H9 (cell line): ENCODE measurements at regions not wholly inside any gene's neighbourhood (a gene's known extent, or its start where the extent isn't known, plus 50 kb on each side); places are given as distances from the start of the nearest gene placed in this dataset.

Experiments
- DNase-seq: peaks from one replicate; pipeline ENCODE4 v3.0.0-alpha.2; 2017
- H2AFZ ChIP-seq: one replicate; pipeline ENCODE4 v1.6.1; 2013; ENCODE audit warnings: mild to moderate bottlenecking, low read length, control low read depth, moderate library complexity
- H2AK5ac ChIP-seq: 2 replicates; pipeline ENCODE4 v1.6.1; 2013; ENCODE audit warnings: low read length, control low read depth, mixed read lengths; ENCODE audit not compliant: insufficient read length
- H2BK120ac ChIP-seq: one replicate; pipeline ENCODE4 v1.6.1; 2013; ENCODE audit warnings: low read depth, mild to moderate bottlenecking, low read length, control low read depth, inconsistent platforms; ENCODE audit not compliant: poor library complexity, severe bottlenecking
- H2BK12ac ChIP-seq: 2 replicates; pipeline ENCODE4 v1.6.1; 2013; ENCODE audit warnings: low read length, control low read depth, mixed read lengths, low read depth; ENCODE audit not compliant: insufficient read length
- H2BK15ac ChIP-seq: 2 replicates; pipeline ENCODE4 v1.6.1; 2013; ENCODE audit warnings: low read depth, low read length, control low read depth
- H2BK20ac ChIP-seq: one replicate; pipeline ENCODE4 v1.6.1; 2013; ENCODE audit warnings: low read depth, mild to moderate bottlenecking, low read length, control low read depth, inconsistent platforms; ENCODE audit not compliant: poor library complexity, severe bottlenecking
- H2BK5ac ChIP-seq: 2 replicates; pipeline ENCODE4 v1.6.1; 2013; ENCODE audit warnings: low read length, control low read depth, mixed read lengths; ENCODE audit not compliant: insufficient read length
- H3K14ac ChIP-seq: 2 replicates; pipeline ENCODE4 v1.6.1; 2013; ENCODE audit warnings: low read length, control low read depth; ENCODE audit not compliant: insufficient read depth
- H3K18ac ChIP-seq: 2 replicates; pipeline ENCODE4 v1.6.1; 2013; ENCODE audit warnings: low read depth, mild to moderate bottlenecking, mixed read lengths, low read length, control low read depth; ENCODE audit not compliant: insufficient read length
- H3K23ac ChIP-seq: 2 replicates; pipeline ENCODE4 v1.6.1; 2013; ENCODE audit warnings: low read length, control low read depth, mixed read lengths, low read depth; ENCODE audit not compliant: insufficient read length
- H3K23me2 ChIP-seq: 2 replicates; pipeline ENCODE4 v1.6.1; 2013; ENCODE audit warnings: low read depth, mild to moderate bottlenecking, mixed read lengths, low read length, control low read depth; ENCODE audit not compliant: insufficient read length, poor library complexity, severe bottlenecking
- H3K27ac ChIP-seq: 2 replicates; pipeline ENCODE4 v1.5.1; 2013; ENCODE audit warnings: low read length, control low read depth, mixed read lengths, low read depth; ENCODE audit not compliant: insufficient read length
- H3K27me3 ChIP-seq: 2 replicates; pipeline ENCODE4 v1.6.1; 2013; ENCODE audit warnings: low read length, control low read depth, inconsistent platforms; ENCODE audit not compliant: insufficient read depth
- H3K4ac ChIP-seq: 2 replicates; pipeline ENCODE4 v1.6.1; 2013; ENCODE audit warnings: low read depth, mild to moderate bottlenecking, control low read depth, inconsistent platforms, low read length, moderate library complexity
- H3K4me1 ChIP-seq: 2 replicates; pipeline ENCODE4 v1.6.1; 2013; ENCODE audit warnings: low read length, control low read depth, inconsistent platforms; ENCODE audit not compliant: insufficient read depth
- H3K4me2 ChIP-seq: 2 replicates; pipeline ENCODE4 v1.6.1; 2013; ENCODE audit warnings: low read length, control low read depth, mixed read lengths; ENCODE audit not compliant: insufficient read length, insufficient read depth
- H3K56ac ChIP-seq: 2 replicates; pipeline ENCODE4 v1.6.1; 2013; ENCODE audit warnings: low read depth, mild to moderate bottlenecking, mixed read lengths, low read length, control low read depth; ENCODE audit not compliant: insufficient read length
- H3K79me1 ChIP-seq: 2 replicates; pipeline ENCODE4 v1.6.1; 2013; ENCODE audit warnings: low read depth, mild to moderate bottlenecking, moderate library complexity, low read length, control low read depth, inconsistent platforms; ENCODE audit not compliant: insufficient read depth, poor library complexity, severe bottlenecking
- H3K79me2 ChIP-seq: 2 replicates; pipeline ENCODE4 v1.6.1; 2013; ENCODE audit warnings: low read length, control low read depth, inconsistent platforms; ENCODE audit not compliant: insufficient read depth
- H3K9ac ChIP-seq: 2 replicates; pipeline ENCODE4 v1.6.1; 2013; ENCODE audit warnings: low read length, control low read depth, mixed read lengths; ENCODE audit not compliant: insufficient read length; ENCODE audit errors: extremely low read depth
- H3K9me3 ChIP-seq: one replicate; pipeline ENCODE4 v1.6.1; 2013; ENCODE audit warnings: low read depth, low read length, inconsistent platforms; ENCODE audit not compliant: control insufficient read depth
- H3T11ph ChIP-seq: one replicate; pipeline ENCODE4 v1.6.1; 2013; ENCODE audit warnings: mild to moderate bottlenecking, low read length, control low read depth, inconsistent platforms
- H4K20me1 ChIP-seq: one replicate; pipeline ENCODE4 v1.6.1; 2013; ENCODE audit not compliant: control insufficient read depth, insufficient read length, insufficient read depth
- H4K5ac ChIP-seq: 2 replicates; pipeline ENCODE4 v1.6.1; 2013; ENCODE audit warnings: low read depth, mild to moderate bottlenecking, mixed read lengths, low read length, control low read depth; ENCODE audit not compliant: insufficient read length
- H4K8ac ChIP-seq: replicated peaks from 2 replicates; pipeline ENCODE4 v1.6.1; 2013; ENCODE audit warnings: low read length, control low read depth, mixed read lengths, low read depth; ENCODE audit not compliant: insufficient read length
- H4K91ac ChIP-seq: 2 replicates; pipeline ENCODE4 v1.6.1; 2013; ENCODE audit warnings: low read depth, mild to moderate bottlenecking, moderate library complexity, mixed read lengths, low read length, control low read depth; ENCODE audit not compliant: insufficient read length
- H3K27ac Mint-ChIP-seq, 3 experiments: 2 replicates in 2 of 3; 3 replicates in 1 of 3; pipeline ENCODE4 v1.8.0; 2020 to 2021; ENCODE audit warnings: mixed read lengths in 3 of 3, mild to moderate bottlenecking in 1 of 3, moderate library complexity in 1 of 3
- H3K27me3 Mint-ChIP-seq: 2 replicates; pipeline ENCODE4 v1.8.0; 2021; ENCODE audit warnings: low read depth, mild to moderate bottlenecking, moderate library complexity, mixed read lengths
- H3K36me3 Mint-ChIP-seq, 3 experiments: 2 replicates in 2 of 3; 3 replicates in 1 of 3; pipeline ENCODE4 v1.8.0; 2020 to 2021; ENCODE audit warnings: low read depth in 3 of 3, mixed read lengths in 3 of 3; ENCODE audit not compliant: insufficient read depth in 1 of 3
- H3K4me1 Mint-ChIP-seq, 2 experiments: 2 replicates each; pipeline ENCODE4 v1.8.0; 2020; ENCODE audit warnings: mixed read lengths in 2 of 2
- H3K4me3 Mint-ChIP-seq, 2 experiments: 2 replicates in 1 of 2; 3 replicates in 1 of 2; pipeline ENCODE4 v1.8.0; 2020 to 2021; ENCODE audit warnings: mild to moderate bottlenecking in 2 of 2, mixed read lengths in 2 of 2, moderate library complexity in 1 of 2
- H3K9me3 Mint-ChIP-seq, 2 experiments: 2 replicates in 1 of 2; 3 replicates in 1 of 2; pipeline ENCODE4 v1.8.0; 2020; ENCODE audit warnings: mild to moderate bottlenecking in 2 of 2, mixed read lengths in 2 of 2, moderate library complexity in 1 of 2
- CTCF ChIP-seq: fragments of 200-600 bp; sonication (generic); conservative IDR thresholded peaks from 3 replicates; pipeline ENCODE4 v1.8.0; 2021; ENCODE audit warnings: antibody characterized with exemption, mild to moderate bottlenecking
- WGBS: extraction: QIAGEN DNeasy Blood & Tissue Kit; methylation state at CpG from one replicate; pipeline ENCODE4 v1.1.7; 2013; ENCODE audit warnings: missing lambda C conversion rate, low lambda C conversion rate, mixed read lengths; ENCODE audit not compliant: insufficient read length; ENCODE audit errors: extremely low coverage; 5-methylcytosine and 5-hydroxymethylcytosine counted together

- Histone ChIP-seq H3K4me2 (no peak overlapping the region), H2BK20ac (no peak overlapping the region), H3K79me1 (no peaks in the 10 kb centered on the region), H3K9ac (no peak overlapping the region), H3K9me3 (peaks cover 9% of the 10 kb centered on the region), H3K23me2 (no peaks in the 10 kb centered on the region), H4K20me1 (no peaks in the 10 kb centered on the region), H3K27me3 (no peaks in the 10 kb centered on the region), H4K8ac (no peak overlapping the region), H4K5ac (no peak overlapping the region), H3K18ac (no peak overlapping the region), H3K4ac (no peak overlapping the region), H3K27ac (no peak overlapping the region), H3K56ac (no peak overlapping the region), H3K79me2 (no peaks in the 10 kb centered on the region), H2AK5ac (no peak overlapping the region), H2BK12ac (no peak overlapping the region), H2BK15ac (no peak overlapping the region), H4K91ac (no peak overlapping the region), H2BK120ac (no peak overlapping the region), H3K4me1 (no peaks in the 10 kb centered on the region), H3K14ac (no peak overlapping the region), H2AFZ (no peak overlapping the region), H3K23ac (no peak overlapping the region), H3T11ph (no peak overlapping the region), H2BK5ac (no peak overlapping the region)
- no peak for TF ChIP-seq CTCF
- Mint-ChIP-seq H3K4me1 (no peaks in the 10 kb centered on the region), H3K9me3 (peaks cover 54 to 62% of the 10 kb centered on the region in 2 experiments), H3K4me3 (no peak overlapping the region), H3K36me3 (peaks cover 5 to 8% (median 8%) of the 10 kb centered on the region in 3 experiments; a peak in 5 of 7 replicates), H3K27ac (no peak overlapping the region), H3K27me3 (no peaks in the 10 kb centered on the region)
- WGBS = no CpG with 5 or more reads among the region's 2 CpGs
- no peak for DNase-seq
Observed at GRCh38 chrX:44596277-44596676, 53.6 kb upstream of the FUNDC1 start.
